Activated CD8-positive, alpha-beta memory T cell treated with anti-CD3 and anti-CD28 coated beads, Interleukin-2, amount 50 U/mL, for 48 hours (primary cell): ENCODE measurements at regions not wholly inside any gene's neighbourhood (a gene's known extent, or its start where the extent isn't known, plus 50 kb on each side); places are given as distances from the start of the nearest gene placed in this dataset.

ENCODE experiments used
- DNase-seq: peaks from one replicate; pipeline ENCODE4 v3.0.0-alpha.2; 2020

- no peak for DNase-seq
Observed at GRCh38 chr10:9613338-9614075, 1404.2 kb upstream of the CELF2 start.

- DNase-seq, result no peak
Observed at GRCh38 chr10:9615189-9615588, 1402.5 kb upstream of the CELF2 start.

- DNase-seq, result no peak
Observed at GRCh38 chr10:9621216-9621615, 1396.5 kb upstream of the CELF2 start.

GRCh38 chr10:9625304-9625703 lies 1392.4 kb upstream of the CELF2 start:
- no peak for DNase-seq

GRCh38 chr10:9634466-9634865 lies 1383.2 kb upstream of the CELF2 start:
- DNase-seq, result no peak

GRCh38 chr10:9635691-9636090 lies 1382.0 kb upstream of the CELF2 start:
- DNase-seq, result no peak

- no peak for DNase-seq
Observed at GRCh38 chr10:9636216-9636615, 1381.5 kb upstream of the CELF2 start.

- DNase-seq, result no peak
Observed at GRCh38 chr10:9643782-9644181, 1373.9 kb upstream of the CELF2 start.

GRCh38 chr10:9645404-9645803 lies 1372.3 kb upstream of the CELF2 start:
- DNase-seq, result no peak

- no peak for DNase-seq
Observed at GRCh38 chr10:9645928-9646600, 1371.6 kb upstream of the CELF2 start.

GRCh38 chr10:9654261-9654660 lies 1363.4 kb upstream of the CELF2 start:
- no peak for DNase-seq

- no peak for DNase-seq
Observed at GRCh38 chr10:9656386-9656785, 1361.3 kb upstream of the CELF2 start.

GRCh38 chr10:9656996-9657395 lies 1360.7 kb upstream of the CELF2 start:
- DNase-seq, result no peak

- no peak for DNase-seq
Observed at GRCh38 chr10:9657530-9657929, 1360.1 kb upstream of the CELF2 start.

- no peak for DNase-seq
Observed at GRCh38 chr10:9668411-9668810, 1349.3 kb upstream of the CELF2 start.

GRCh38 chr10:9670911-9671310 lies 1346.8 kb upstream of the CELF2 start:
- no peak for DNase-seq

- no peak for DNase-seq
Observed at GRCh38 chr10:9681655-9682054, 1336.0 kb upstream of the CELF2 start.

- no peak for DNase-seq
Observed at GRCh38 chr10:9682802-9683201, 1334.9 kb upstream of the CELF2 start.

GRCh38 chr10:9684186-9684585 lies 1333.5 kb upstream of the CELF2 start:
- DNase-seq, result no peak

- DNase-seq, result no peak
Observed at GRCh38 chr10:9685596-9685995, 1332.1 kb upstream of the CELF2 start.

- DNase-seq, result no peak
Observed at GRCh38 chr10:9688711-9689110, 1329.0 kb upstream of the CELF2 start.

- no peak for DNase-seq
Observed at GRCh38 chr10:9707216-9707615, 1310.5 kb upstream of the CELF2 start.

- DNase-seq, result no peak
Observed at GRCh38 chr10:9709849-9710248, 1307.8 kb upstream of the CELF2 start.

GRCh38 chr10:9712393-9712792 lies 1305.3 kb upstream of the CELF2 start:
- no peak for DNase-seq

- no peak for DNase-seq
Observed at GRCh38 chr10:9719246-9719645, 1298.4 kb upstream of the CELF2 start.
